HG03064 (cell line): ENCODE measurements at regions not wholly inside any gene's neighbourhood (a gene's known extent, or its start where the extent isn't known, plus 50 kb on each side); places are given as distances from the start of the nearest gene placed in this dataset.
"Not testable (repeated sequence)": the region's sequence is repeated elsewhere in the genome, so short reads cannot be mapped to it uniquely, and the experiment has no call there.

Experiments used
- ATAC-seq: cut with Tn5 transposase; IDR thresholded peaks from one replicate; pipeline ENCODE4 v1.9.1; 2021; ENCODE audit warnings: low read depth; ENCODE audit not compliant: unreplicated experiment

- ATAC-seq = not testable (repeated sequence)
Observed at GRCh38 chr2:87452193-87452592, 295.7 kb upstream of the PLGLB2 start.

GRCh38 chr2:87452861-87453260 is 295.0 kb upstream of the PLGLB2 start:
- ATAC-seq = not testable (repeated sequence)

- not testable (repeated sequence) for ATAC-seq
Observed at GRCh38 chr2:87453965-87454364, 293.9 kb upstream of the PLGLB2 start.

- not testable (repeated sequence) for ATAC-seq
Observed at GRCh38 chr2:87454421-87454820, 293.5 kb upstream of the PLGLB2 start.

GRCh38 chr2:87455209-87455853 is 292.6 kb upstream of the PLGLB2 start:
- ATAC-seq = peak; percentile 33

GRCh38 chr2:87455854-87456249 is 292.0 kb upstream of the PLGLB2 start:
- ATAC-seq = peak; percentile 39

- peak; percentile 58 for ATAC-seq
Observed at GRCh38 chr2:87456477-87457128, 291.3 kb upstream of the PLGLB2 start.

GRCh38 chr2:87457129-87457499 is 290.8 kb upstream of the PLGLB2 start:
- not testable (repeated sequence) for ATAC-seq

- ATAC-seq = not testable (repeated sequence)
Observed at GRCh38 chr2:87458938-87459337, 288.9 kb upstream of the PLGLB2 start.

- not testable (repeated sequence) for ATAC-seq
Observed at GRCh38 chr2:87460104-87460503, 287.8 kb upstream of the PLGLB2 start.

GRCh38 chr2:87460662-87461061 is 287.2 kb upstream of the PLGLB2 start:
- not testable (repeated sequence) for ATAC-seq

GRCh38 chr2:87461671-87462070 is 286.2 kb upstream of the PLGLB2 start:
- not testable (repeated sequence) for ATAC-seq

GRCh38 chr2:87464219-87464618 is 283.7 kb upstream of the PLGLB2 start:
- not testable (repeated sequence) for ATAC-seq

GRCh38 chr2:87465730-87466129 is 282.2 kb upstream of the PLGLB2 start:
- not testable (repeated sequence) for ATAC-seq

GRCh38 chr2:87466591-87467120 is 281.2 kb upstream of the PLGLB2 start:
- peak; percentile 50 for ATAC-seq

- not testable (repeated sequence) for ATAC-seq
Observed at GRCh38 chr2:87468429-87468981, 279.4 kb upstream of the PLGLB2 start.

GRCh38 chr2:87469180-87470151 is 278.4 kb upstream of the PLGLB2 start:
- not testable (repeated sequence) for ATAC-seq

- not testable (repeated sequence) for ATAC-seq
Observed at GRCh38 chr2:87470381-87471380, 277.2 kb upstream of the PLGLB2 start.

GRCh38 chr2:87471478-87471877 is 276.4 kb upstream of the PLGLB2 start:
- ATAC-seq = not testable (repeated sequence)
